Ovary (tissue), 3 donors: ENCODE measurements at regions not wholly inside any gene's neighbourhood (a gene's known extent, or its start where the extent isn't known, plus 50 kb on each side); places are given as distances from the start of the nearest gene placed in this dataset.

Source experiments
- CTCF ChIP-seq, 3 donors: fragments of 450-650 bp in 2 of 3; fragments of 200-600 bp in 1 of 3; IDR thresholded peaks; one replicate each; pipeline versions ENCODE4 v1.5.1 to v1.8.0; 2016 to 2022; ENCODE audit warnings: antibody characterized with exemption in 3 of 3, mild to moderate bottlenecking in 1 of 3
- EP300 ChIP-seq: sonication (generic); formaldehyde crosslinking; IDR thresholded peaks from one replicate; pipeline ENCODE4 v1.6.1; 2017; ENCODE audit warnings: antibody characterized with exemption
- POLR2A ChIP-seq: fragments of 450-650 bp; IDR thresholded peaks from one replicate; pipeline ENCODE4 v1.6.1; 2017; ENCODE audit warnings: antibody characterized with exemption, mild to moderate bottlenecking, moderate library complexity
- donor health status: DM: no; HTN: no; CAD: no.

DNA sequence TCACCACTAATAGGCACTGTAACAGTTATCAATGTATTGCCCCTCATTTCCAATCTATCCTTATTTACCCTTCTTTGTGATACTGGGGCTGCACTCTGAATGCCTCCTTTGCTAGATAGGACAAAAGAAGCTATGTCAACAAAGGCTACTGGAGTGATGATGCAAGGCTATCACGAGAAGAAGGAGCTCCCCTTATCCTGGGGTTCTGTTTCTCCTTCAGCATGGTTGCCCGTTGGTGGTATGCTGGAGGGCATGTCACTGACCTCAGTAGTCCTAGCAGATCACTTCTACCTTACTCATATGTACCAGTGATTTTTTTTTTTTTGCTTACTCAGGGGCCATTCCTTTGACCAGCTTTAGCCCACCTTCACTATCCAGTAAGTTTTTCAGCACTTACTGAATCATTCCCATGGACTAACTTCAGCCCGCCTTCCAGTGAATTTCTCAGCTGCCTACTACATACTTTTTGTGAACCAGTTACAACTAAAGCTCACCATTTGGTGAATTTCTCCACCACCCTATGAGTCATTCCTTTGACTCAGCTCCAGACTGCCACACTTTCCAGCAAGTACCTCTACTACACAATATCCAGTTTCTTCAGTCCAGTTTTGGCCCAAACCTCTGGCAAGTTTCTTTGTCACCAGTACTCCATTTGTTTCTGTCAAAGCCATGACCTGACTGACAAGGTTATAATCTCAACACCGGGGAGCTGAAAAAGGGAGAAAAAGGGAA, 944.5 kb downstream of the KCNT2 start:
- TF ChIP-seq CTCF (IDR thresholded peaks at IDR 0.05) (no peak), EP300 (no peak), POLR2A (no peak)
